Ectodermal cell (in vitro differentiated cells): ENCODE measurements at regions not wholly inside any gene's neighbourhood (a gene's known extent, or its start where the extent isn't known, plus 50 kb on each side); places are given as distances from the start of the nearest gene placed in this dataset.

ENCODE experiments used
- H3K27ac ChIP-seq: 2 replicates; pipeline ENCODE4 v1.7.0; 2013; ENCODE audit warnings: mild to moderate bottlenecking, low read depth, low read length; ENCODE audit not compliant: insufficient read depth, poor library complexity, severe bottlenecking
- H3K27me3 ChIP-seq: 2 replicates; pipeline ENCODE4 v1.7.0; 2013; ENCODE audit warnings: mild to moderate bottlenecking, low read length; ENCODE audit not compliant: insufficient read depth, control insufficient read depth, poor library complexity, severe bottlenecking
- H3K36me3 ChIP-seq: one replicate; pipeline ENCODE4 v1.7.0; 2013; ENCODE audit warnings: low read length; ENCODE audit not compliant: control insufficient read depth, insufficient read depth
- H3K4me1 ChIP-seq: one replicate; pipeline ENCODE4 v1.7.0; 2013; ENCODE audit warnings: low read length; ENCODE audit not compliant: control insufficient read depth, insufficient read depth
- H3K4me3 ChIP-seq: 2 replicates; pipeline ENCODE4 v1.7.0; 2013; ENCODE audit warnings: low read depth, low read length, control low read depth; ENCODE audit not compliant: insufficient read depth
- H3K9me3 ChIP-seq: 2 replicates; pipeline ENCODE4 v1.7.0; 2013; ENCODE audit warnings: mild to moderate bottlenecking, low read length, moderate library complexity; ENCODE audit not compliant: control insufficient read depth
- WGBS, 2 experiments: methylation state at CpG; one replicate each; pipeline ENCODE4 v1.1.7; 2013; ENCODE audit warnings: missing lambda C conversion rate in 2 of 2; 5-methylcytosine and 5-hydroxymethylcytosine counted together

DNA sequence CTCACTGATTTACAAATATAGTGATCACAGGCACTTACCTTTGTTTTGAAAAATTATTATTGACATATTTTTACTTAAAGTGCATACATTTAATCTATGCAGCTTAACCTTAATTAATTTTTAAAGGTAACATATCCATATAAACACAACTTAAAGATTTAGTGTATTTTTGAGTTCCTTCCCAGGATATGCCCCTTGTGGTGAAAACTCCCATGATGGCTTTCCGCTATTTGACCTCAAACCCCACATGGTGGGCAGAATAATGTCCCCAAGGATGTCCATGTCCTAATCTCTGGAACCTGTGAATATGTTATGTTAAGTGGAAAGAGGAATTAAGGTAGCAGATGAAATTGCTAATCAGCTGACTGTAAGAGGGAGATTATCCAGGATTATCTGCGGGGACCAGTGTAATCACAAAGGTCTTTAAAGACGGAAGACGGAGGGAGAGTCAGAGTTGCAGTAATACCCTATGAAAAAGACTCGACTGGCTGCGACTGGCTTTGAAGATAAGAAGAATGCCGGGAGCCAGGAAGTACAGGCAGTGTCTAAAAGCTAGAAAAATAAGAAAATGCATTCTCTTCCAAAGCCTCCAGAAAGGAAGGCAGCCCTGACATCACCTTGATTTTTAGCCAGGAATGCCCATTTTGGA lies 193.9 kb downstream of the ICE1 start:
- Histone ChIP-seq H3K27ac (no peak overlapping the region), H3K36me3 (no peaks in the 10 kb centered on the region), H3K27me3 (no peaks in the 10 kb centered on the region), H3K4me1 (no peaks in the 10 kb centered on the region), H3K4me3 (no peak overlapping the region), H3K9me3 (no peaks in the 10 kb centered on the region)
- 61 to 69% methylated on average over 7 of the region's 7 CpGs for whole genome bisulfite sequencing, 2 experiments

DNA sequence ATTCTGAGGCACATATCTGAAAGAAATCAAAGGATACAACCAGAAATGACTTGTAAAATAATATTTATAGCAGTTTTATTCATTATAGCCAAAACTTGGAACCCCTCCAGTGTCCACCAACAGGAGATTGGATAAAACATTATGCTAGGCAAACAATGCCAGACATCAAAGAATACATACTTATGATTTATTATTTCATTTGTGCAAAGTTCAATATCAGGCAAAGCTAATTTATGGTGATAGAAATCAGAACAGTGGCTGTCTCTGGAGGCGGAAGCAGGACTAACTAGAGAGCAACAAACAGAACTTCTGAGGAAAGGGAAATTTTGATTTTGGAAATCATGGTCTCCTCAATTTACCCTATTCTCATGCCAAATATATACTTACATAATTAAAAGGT lies 193.1 kb downstream of the ICE1 start:
- WGBS, 2 experiments = 89 to 100% methylated on average over 1 of the region's 1 CpG
- no peak overlapping the region for H3K27ac ChIP-seq

DNA sequence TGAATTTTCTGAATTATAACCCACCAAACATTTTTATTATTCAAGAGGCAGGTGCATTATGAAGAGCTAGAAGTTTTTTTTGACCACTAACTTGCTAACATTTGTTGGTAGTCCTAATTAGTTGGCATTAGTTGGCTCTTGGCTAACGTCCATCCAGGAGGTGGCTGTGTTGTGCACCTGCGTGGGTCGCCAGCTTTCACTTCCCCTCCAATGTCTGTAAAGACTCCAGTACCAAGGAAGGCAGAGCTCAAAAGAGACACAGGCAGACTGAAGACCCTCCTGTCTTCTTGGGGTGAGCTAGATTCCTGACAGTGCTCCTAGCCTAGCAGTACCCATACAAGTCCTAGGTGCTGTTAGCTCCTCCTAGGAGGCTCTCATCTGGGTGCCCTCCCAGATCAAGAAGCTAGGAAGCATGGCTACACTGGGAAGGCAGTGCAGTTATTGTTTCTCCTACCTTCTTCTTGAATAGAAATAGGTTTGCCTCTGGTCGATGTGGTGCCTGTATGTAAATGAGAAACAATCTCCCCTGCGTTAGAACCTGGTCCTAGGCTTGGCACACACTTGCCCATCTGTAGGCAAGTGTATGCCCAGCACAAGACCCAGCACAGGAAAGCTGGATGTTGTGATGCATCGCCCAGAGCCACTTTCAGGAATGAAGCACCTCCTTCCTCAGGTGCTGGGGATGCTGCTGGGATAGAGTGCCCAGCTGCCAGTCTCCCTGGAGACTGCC lies 190.9 kb downstream of the ICE1 start:
- H3K36me3 ChIP-seq = no peaks in the 10 kb centered on the region
- WGBS, 2 experiments = 91 to 95% methylated on average over 6 of the region's 6 CpGs
- no peaks in the 10 kb centered on the region for H3K9me3 ChIP-seq
- H3K4me1 ChIP-seq = no peaks in the 10 kb centered on the region
- no peaks in the 10 kb centered on the region for H3K27me3 ChIP-seq
- no peak overlapping the region for H3K4me3 ChIP-seq
- no peak overlapping the region for H3K27ac ChIP-seq

More for the DNA sequence above, 193.1 kb downstream of the ICE1 start:
- no peak overlapping the region for H3K4me3 ChIP-seq
- no peaks in the 10 kb centered on the region for H3K9me3 ChIP-seq
- no peaks in the 10 kb centered on the region for H3K4me1 ChIP-seq
- no peaks in the 10 kb centered on the region for H3K27me3 ChIP-seq
- no peaks in the 10 kb centered on the region for H3K36me3 ChIP-seq

DNA sequence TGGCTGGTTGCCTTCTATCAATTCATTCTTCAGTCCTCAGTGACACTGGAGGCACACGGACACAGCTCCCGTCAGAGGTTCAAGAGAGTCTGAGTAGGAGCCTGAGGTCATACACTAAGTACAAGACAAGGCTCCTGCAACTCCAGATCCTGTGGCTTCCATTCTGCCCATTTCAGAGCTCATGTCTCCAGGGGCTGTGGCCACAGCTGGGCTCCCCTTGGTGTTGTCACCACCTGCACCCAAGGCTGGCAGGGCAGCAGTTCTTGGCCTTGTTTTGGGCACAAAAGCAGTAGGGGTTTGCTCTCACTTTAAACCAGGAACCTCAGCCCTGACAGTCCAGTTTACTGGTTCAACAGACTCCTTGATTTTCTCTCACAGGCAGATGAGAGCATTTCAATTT lies 189.6 kb downstream of the ICE1 start:
- WGBS, 2 experiments = 94 to 100% methylated on average over 2 of the region's 2 CpGs
- Histone ChIP-seq H3K27me3 (no peaks in the 10 kb centered on the region), H3K9me3 (no peaks in the 10 kb centered on the region), H3K27ac (no peak overlapping the region), H3K4me3 (no peak overlapping the region), H3K36me3 (no peaks in the 10 kb centered on the region), H3K4me1 (no peaks in the 10 kb centered on the region)

DNA sequence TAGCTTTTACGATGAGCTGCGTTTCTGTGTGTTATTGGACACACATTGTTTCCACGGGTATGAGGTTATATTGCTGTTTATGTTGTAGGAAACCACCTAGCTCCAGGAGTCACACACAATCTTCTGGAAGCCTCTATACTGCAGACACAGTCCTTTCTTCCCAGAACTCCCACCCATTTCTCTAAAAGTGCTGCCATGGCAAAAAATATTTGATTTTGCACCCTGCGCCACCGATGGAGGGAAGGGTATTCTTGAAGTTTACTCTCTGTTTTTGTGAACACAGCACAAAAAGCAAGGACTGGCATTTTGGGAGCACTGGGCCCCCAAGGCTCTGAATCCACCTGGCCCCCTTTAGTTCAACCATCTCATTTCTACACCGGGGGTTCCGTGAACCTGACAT lies 187.5 kb downstream of the ICE1 start:
- no peaks in the 10 kb centered on the region for H3K4me1 ChIP-seq
- WGBS, 2 experiments = 91 to 96% methylated on average over 6 of the region's 7 CpGs
- H3K36me3 ChIP-seq = no peaks in the 10 kb centered on the region
- H3K4me3 ChIP-seq = no peak overlapping the region
- no peak overlapping the region for H3K27ac ChIP-seq
- no peaks in the 10 kb centered on the region for H3K9me3 ChIP-seq
- no peaks in the 10 kb centered on the region for H3K27me3 ChIP-seq

DNA sequence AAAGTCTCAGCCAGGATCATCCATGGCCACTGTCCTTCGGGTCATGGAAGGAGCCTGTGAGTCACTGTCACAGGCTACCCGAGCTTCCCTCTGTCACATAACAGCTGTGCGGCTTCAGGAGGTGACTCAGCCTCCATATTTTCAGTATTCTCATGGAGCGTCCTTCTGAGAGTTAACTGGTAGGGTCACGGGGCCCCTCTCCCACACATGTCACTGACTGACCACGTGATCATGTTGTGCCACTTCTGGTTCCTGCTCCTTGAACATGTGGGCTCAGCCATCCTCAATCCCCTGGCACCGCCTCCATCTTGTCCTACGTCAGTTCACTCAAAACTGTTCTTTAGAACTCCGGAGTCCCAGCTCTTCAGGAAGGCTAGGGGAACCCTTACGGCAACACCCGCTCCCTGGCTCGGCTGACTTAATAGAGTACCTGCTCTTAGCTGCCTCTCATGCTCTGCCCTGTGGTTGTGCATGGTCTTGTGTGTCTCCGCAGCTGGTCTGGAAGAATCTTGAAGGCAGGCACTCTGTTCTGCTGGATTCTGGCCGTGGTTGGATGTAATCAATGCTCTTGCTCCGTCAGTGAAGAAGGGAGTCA lies 182.8 kb downstream of the ICE1 start:
- Histone ChIP-seq H3K27me3 (no peaks in the 10 kb centered on the region), H3K36me3 (no peaks in the 10 kb centered on the region), H3K4me3 (no peak overlapping the region), H3K27ac (no peak overlapping the region), H3K4me1 (no peaks in the 10 kb centered on the region), H3K9me3 (no peaks in the 10 kb centered on the region)
- 90 to 92% methylated on average over 15 of the region's 15 CpGs for WGBS, 2 experiments

DNA sequence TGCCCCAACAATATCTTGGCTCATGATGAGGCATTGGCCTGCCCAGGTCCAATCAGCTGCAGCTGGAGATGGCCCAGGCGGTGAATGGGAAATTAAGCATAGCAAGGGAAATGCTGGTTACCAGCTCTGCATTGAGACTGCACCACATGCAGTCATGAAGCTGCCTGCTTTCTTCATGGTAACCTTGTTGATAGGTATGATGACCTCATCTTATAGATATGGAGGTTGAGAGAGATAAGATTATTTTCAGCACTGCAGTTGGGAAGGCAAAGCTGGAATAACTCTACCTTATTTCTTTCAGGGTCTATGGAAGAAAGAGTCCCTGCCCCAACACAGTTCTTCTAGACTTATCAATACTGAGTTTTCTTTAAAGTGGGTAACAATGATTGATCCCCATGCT lies 180.1 kb downstream of the ICE1 start:
- H3K27me3 ChIP-seq = no peaks in the 10 kb centered on the region
- H3K9me3 ChIP-seq = no peaks in the 10 kb centered on the region
- no peaks in the 10 kb centered on the region for H3K4me1 ChIP-seq
- 94 to 96% methylated on average over 1 of the region's 1 CpG for WGBS, 2 experiments
- H3K36me3 ChIP-seq = no peaks in the 10 kb centered on the region
- H3K4me3 ChIP-seq = no peak overlapping the region
- H3K27ac ChIP-seq = no peak overlapping the region

DNA sequence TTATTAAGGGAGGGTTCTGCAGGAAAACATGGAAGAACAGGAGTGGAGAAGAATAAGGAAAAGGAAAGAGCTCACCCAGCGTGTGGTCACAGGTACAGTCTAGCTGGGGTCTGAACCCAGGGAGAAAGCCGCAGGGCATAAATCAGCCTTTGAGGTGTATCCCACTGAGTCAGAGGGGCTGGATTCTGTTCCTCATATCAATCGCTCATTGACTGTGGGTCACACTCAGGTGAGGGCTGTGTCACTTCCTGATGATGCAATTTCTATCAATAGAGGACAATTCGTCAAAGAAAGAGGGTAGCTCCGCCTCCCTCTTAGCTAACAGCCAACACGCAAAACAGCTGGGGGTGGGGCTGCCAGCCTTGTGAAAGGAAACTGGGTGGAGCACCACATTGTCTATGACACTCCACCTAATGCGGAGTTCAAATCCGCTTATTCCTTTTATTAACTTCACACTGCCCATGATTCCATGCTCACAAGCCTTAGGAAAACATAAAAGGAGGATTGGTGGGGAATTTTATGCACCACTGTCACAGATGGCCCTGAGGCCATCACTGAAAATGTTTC lies 176.2 kb downstream of the ICE1 start:
- no peaks in the 10 kb centered on the region for H3K27me3 ChIP-seq
- H3K4me3 ChIP-seq = no peak overlapping the region
- no peaks in the 10 kb centered on the region for H3K36me3 ChIP-seq
- H3K27ac ChIP-seq = no peak overlapping the region
- WGBS, 2 experiments = 93 to 96% methylated on average over 8 of the region's 8 CpGs
- H3K4me1 ChIP-seq = no peaks in the 10 kb centered on the region
- no peaks in the 10 kb centered on the region for H3K9me3 ChIP-seq

DNA sequence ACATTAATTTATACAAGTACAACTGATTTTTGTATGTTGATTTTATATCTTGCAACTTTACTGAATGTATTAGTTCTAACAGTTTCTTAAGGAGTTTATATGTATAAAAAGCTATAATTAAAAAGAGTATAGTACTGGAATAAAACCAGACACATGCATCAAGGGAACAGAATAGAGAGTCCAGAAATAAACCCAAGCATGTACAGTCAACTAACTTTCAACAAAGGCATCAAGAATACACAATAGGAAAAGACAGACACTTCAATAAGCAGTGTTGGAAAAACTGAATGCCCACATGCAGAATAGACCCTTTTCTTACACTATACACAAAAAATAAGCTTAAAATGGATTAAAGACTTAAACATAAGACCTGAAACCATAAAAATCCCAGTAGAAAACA lies 170.9 kb downstream of the ICE1 start:
- Histone ChIP-seq H3K36me3 (no peaks in the 10 kb centered on the region), H3K4me1 (peaks cover 5% of the 10 kb centered on the region), H3K4me3 (no peak overlapping the region), H3K9me3 (no peaks in the 10 kb centered on the region), H3K27me3 (no peaks in the 10 kb centered on the region), H3K27ac (no peak overlapping the region)

DNA sequence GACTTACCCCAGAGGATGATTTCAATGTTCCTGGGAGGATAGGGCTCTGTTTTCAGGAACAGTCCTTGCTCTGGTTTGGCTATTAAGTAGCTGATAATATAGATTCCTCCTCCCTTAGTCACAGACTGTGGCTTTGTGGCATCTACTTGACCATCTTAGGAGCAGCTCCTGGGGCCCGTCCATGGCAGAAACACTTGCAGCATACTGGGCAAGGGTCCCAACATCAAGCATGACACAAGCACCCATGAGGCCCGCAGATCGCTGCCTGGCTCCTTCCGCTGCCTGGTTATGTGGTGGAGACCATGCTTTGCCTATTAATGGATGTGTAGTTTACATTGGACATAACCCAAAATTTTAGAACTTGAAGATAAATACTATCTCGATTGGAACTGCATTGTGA lies 170.1 kb downstream of the ICE1 start:
- no peaks in the 10 kb centered on the region for H3K36me3 ChIP-seq
- no peak overlapping the region for H3K4me3 ChIP-seq
- H3K9me3 ChIP-seq = no peaks in the 10 kb centered on the region
- 96 to 97% methylated on average over 5 of the region's 5 CpGs for WGBS, 2 experiments
- no peak overlapping the region for H3K27ac ChIP-seq
- H3K27me3 ChIP-seq = no peaks in the 10 kb centered on the region
- peaks cover 5% of the 10 kb centered on the region for H3K4me1 ChIP-seq
